ENCODE measurements at regions not wholly inside any gene's neighbourhood (a gene's known extent, or its start where the extent isn't known, plus 50 kb on each side); places are given as distances from the start of the nearest gene placed in this dataset.

DNA sequence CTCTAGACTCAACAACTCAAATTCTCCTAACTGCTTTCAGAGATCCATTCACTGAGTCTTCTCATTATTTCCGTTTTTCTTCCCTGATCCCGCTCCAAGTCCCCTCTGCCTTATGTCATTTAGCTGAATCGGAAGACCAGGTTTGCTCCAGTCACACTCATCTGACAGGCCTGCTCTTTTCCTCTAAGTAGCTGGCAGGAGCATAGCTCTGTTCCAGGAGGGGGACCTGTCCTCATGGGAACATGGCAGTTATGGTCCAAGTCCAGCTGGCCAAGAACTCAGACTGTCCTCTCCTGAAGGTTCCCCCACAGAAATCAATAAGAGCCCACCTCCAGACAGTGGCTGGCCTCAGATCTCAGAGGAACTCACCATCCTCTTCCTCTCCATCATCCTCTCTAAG lies 130.9 kb upstream of the SERP2 start:
- TF ChIP-seq, protein P1, sequence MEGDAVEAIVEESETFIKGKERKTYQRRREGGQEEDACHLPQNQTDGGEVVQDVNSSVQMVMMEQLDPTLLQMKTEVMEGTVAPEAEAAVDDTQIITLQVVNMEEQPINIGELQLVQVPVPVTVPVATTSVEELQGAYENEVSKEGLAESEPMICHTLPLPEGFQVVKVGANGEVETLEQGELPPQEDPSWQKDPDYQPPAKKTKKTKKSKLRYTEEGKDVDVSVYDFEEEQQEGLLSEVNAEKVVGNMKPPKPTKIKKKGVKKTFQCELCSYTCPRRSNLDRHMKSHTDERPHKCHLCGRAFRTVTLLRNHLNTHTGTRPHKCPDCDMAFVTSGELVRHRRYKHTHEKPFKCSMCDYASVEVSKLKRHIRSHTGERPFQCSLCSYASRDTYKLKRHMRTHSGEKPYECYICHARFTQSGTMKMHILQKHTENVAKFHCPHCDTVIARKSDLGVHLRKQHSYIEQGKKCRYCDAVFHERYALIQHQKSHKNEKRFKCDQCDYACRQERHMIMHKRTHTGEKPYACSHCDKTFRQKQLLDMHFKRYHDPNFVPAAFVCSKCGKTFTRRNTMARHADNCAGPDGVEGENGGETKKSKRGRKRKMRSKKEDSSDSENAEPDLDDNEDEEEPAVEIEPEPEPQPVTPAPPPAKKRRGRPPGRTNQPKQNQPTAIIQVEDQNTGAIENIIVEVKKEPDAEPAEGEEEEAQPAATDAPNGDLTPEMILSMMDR (IDR thresholded peaks at IDR 0.05; ENCODE audit: control insufficient read depth, extremely low read depth, insufficient read depth): no peak

DNA sequence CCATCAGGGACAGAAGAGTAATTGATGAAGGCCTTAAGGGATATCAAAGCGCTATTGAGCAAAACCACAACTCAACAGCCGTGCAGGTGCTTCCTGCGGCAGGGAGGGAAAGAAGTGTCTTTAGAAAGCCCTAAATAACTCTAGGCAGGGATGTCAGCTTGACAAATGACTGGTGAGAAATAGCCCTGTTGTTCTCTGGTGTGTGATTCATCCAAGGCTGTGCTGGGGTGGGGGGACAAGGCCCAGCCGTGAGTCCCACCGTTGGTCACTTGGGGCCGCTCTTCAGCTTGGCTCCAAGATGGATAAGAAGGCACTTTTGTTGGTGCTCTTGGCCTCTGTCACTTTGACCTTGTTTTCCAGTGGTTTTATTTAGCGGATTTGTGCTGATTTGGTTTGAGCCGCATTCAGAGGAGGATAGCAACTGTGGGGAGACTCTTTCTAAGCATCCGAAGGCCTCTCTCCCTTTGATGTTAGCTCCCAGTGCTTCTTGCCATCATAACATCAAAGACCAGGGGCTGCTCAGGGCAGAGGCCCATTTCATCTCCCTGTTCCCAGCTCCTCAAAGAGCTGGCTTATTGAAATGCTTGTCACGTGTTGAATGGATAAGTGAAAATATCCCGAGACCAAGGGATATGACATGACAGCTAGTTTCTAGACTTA lies 130.3 kb upstream of the SERP2 start:
- TF ChIP-seq, protein P1 (IDR thresholded peaks at IDR 0.05; ENCODE audit: control insufficient read depth, extremely low read depth, insufficient read depth): 0 out of 2 replicates have a peak, but pooled peaks have one; percentile 22
- no peak for DNase-seq (ENCODE audit: low read depth)
- H3K4me3 ChIP-seq (ENCODE audit: low read depth, low read length): no peak overlapping the region

More for the DNA sequence above, 130.9 kb upstream of the SERP2 start:
- DNase-seq (ENCODE audit: low read depth): no peak
- H3K4me3 ChIP-seq (ENCODE audit: low read depth, low read length): no peak overlapping the region

DNA sequence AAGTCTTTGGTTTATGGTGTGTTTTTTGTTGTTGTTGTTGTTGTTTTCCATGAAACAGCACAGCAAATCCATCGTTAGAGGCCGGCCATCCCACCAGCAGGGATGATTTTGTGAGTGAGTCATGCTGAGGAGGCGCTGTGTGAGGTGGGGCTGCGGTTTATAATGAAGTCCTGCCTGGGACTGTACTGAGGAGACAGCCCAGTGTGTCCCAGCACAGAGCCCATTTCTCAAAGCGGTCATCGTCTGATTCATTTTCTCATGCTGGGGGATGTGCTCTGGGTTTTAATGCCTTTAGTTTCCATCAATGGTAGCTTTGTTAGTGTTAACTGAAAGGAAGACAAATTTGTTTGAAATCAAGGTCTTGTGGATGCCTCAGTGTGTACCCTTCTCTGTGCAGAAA lies 129.3 kb upstream of the SERP2 start:
- no peak overlapping the region for H3K4me3 ChIP-seq (ENCODE audit: low read depth, low read length)
- TF ChIP-seq, protein P1 (IDR thresholded peaks at IDR 0.05; ENCODE audit: control insufficient read depth, extremely low read depth, insufficient read depth): no peak
- DNase-seq (ENCODE audit: low read depth): no peak

DNA sequence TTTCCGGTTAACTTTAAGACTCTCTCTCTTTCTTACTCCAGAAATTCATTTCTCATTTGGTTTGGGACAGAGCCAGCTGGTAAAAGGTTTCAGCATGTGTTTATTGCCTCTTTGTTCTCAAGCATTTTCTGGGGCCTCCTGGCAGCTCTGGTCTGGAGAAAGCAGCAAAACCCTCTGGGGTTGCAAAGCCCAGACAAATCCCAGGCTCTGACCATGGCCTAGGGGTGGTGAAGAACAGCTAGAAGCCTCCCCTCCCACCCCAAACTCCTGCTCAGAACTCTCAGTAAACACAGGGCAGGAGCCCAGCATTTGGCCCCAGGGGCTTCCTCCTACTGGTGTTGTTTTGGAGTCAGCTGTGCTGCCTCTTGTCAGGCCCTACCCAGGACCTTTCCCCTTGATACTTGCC lies 124.2 kb upstream of the SERP2 start:
- no peak overlapping the region for H3K4me3 ChIP-seq (ENCODE audit: low read depth, low read length)

DNA sequence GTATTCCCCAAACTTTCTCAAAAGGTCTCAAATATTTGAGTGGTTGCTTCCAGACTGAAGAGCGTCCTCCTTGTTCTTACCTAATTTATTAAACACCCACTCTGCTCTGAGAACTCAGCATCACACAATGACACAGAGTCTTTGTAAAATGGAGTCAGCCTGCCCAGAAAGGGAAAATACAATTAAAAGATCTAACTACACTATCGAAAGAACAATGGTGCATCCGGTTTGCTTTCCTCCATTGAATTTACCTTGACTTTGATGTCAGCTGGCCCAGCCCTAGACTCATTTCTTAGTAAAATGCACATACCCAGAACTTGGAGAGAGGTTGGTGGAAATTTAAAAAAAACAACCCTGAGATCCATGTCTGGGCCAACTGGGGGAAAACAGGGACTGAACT lies 120.7 kb upstream of the SERP2 start:
- TF ChIP-seq, protein P1 (IDR thresholded peaks at IDR 0.05; ENCODE audit: control insufficient read depth, extremely low read depth, insufficient read depth): no peak
- no peak overlapping the region for H3K4me3 ChIP-seq (ENCODE audit: low read depth, low read length)
- DNase-seq (ENCODE audit: low read depth): no peak

More for the DNA sequence above, 124.2 kb upstream of the SERP2 start:
- DNase-seq (ENCODE audit: low read depth): peak; percentile 58
- TF ChIP-seq, protein P1 (IDR thresholded peaks at IDR 0.05; ENCODE audit: control insufficient read depth, extremely low read depth, insufficient read depth): no peak

DNA sequence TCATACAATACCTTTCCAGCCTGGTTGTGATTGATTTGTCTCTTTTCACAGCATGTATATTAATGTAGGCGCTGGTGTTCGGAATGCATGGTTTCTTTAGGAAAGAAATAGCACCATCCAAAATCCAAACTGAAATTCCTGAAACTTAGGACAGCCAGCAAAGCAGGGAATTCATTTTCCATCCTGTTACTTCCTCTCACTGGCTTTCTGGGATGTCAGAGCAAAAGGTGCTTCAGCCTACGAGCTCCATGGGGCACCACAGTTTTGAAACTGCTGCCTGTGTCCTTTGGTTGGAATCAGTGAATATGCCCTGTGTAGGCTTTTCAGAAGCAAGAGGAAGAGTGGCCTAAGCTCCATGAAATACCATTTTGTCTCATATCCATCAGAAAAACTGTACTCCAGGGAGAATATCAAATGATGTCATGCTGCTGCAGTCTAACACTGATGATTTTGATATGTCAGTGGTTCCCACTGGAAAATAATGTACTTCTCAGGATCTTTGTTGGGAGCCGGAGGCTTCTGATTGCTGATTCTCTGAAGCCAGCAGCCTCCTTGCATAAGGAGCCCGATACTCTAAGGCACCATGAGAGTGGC lies 117.8 kb upstream of the SERP2 start:
- DNase-seq (ENCODE audit: low read depth): no peak
- TF ChIP-seq, protein P1 (IDR thresholded peaks at IDR 0.05; ENCODE audit: control insufficient read depth, extremely low read depth, insufficient read depth): no peak

More for the DNA sequence above, 117.8 kb upstream of the SERP2 start:
- no peak overlapping the region for H3K4me3 ChIP-seq (ENCODE audit: low read depth, low read length)

All from LNCaP clone FGC (cell line).